OCI-LY1 (cell line): ENCODE measurements at regions not wholly inside any gene's neighbourhood (a gene's known extent, or its start where the extent isn't known, plus 50 kb on each side); places are given as distances from the start of the nearest gene placed in this dataset.

Experiments used
- EZH2 ChIP-seq: fragments of 200-600 bp; sonication (generic), shearing (Covaris generic); IDR thresholded peaks from 2 replicates; pipeline ENCODE4 v1.8.0; 2017; ENCODE audit warnings: borderline replicate concordance, mixed run types, mild to moderate bottlenecking, antibody characterized with exemption, low read length, moderate library complexity, mixed read lengths
- TF ChIP-seq, protein P1 (sequence below): fragments of 200-600 bp; sonication (generic), shearing (Covaris generic); IDR thresholded peaks from 2 replicates; pipeline ENCODE4 v1.5.1; 2017; ENCODE audit warnings: mild to moderate bottlenecking, antibody characterized with exemption, low read length, moderate library complexity, mixed read lengths

DNA sequence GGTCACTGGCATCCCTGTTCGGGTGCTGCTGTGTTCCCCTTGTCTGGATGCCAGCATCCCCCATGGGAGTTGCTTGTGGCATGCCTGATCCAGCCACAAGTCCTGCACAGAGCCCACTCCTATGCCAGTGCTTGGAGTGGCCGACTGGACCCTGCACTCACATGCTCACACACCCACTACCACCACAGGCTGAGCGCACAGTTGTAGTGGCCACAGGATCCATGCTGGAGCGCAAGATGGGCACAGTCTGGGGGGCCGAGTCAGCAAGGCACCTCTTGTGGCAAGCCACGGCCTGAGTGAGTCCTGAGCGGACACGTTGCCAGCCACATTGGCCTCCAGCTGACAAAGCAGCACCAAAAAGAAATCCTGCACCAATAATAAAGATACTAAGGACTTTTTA is 661.6 kb upstream of the TMPRSS15 start:
- TF ChIP-seq, protein P1, sequence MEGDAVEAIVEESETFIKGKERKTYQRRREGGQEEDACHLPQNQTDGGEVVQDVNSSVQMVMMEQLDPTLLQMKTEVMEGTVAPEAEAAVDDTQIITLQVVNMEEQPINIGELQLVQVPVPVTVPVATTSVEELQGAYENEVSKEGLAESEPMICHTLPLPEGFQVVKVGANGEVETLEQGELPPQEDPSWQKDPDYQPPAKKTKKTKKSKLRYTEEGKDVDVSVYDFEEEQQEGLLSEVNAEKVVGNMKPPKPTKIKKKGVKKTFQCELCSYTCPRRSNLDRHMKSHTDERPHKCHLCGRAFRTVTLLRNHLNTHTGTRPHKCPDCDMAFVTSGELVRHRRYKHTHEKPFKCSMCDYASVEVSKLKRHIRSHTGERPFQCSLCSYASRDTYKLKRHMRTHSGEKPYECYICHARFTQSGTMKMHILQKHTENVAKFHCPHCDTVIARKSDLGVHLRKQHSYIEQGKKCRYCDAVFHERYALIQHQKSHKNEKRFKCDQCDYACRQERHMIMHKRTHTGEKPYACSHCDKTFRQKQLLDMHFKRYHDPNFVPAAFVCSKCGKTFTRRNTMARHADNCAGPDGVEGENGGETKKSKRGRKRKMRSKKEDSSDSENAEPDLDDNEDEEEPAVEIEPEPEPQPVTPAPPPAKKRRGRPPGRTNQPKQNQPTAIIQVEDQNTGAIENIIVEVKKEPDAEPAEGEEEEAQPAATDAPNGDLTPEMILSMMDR, result no peak
- no peak for TF ChIP-seq EZH2
